Keratinocyte (primary cell): ENCODE measurements at regions not wholly inside any gene's neighbourhood (a gene's known extent, or its start where the extent isn't known, plus 50 kb on each side); places are given as distances from the start of the nearest gene placed in this dataset.

Experiments used
- CTCF ChIP-seq, 3 experiments: IDR thresholded peaks in 1 of 3; conservative IDR thresholded peaks in 1 of 3; optimal IDR thresholded peaks in 1 of 3; 2 replicates in 2 of 3; 3 replicates in 1 of 3; pipeline versions ENCODE3 to v1.5.1; 2011; ENCODE audit warnings: low read length in 3 of 3, mild to moderate bottlenecking in 3 of 3, moderate library complexity in 2 of 3, control low read depth in 1 of 3, inconsistent platforms in 1 of 3; ENCODE audit not compliant: insufficient read depth in 2 of 3; ENCODE audit errors: extremely low read depth in 1 of 3
- EZH2 ChIP-seq: IDR thresholded peaks from one replicate; pipeline ENCODE4 v1.6.1; 2012; ENCODE audit warnings: inconsistent platforms, mild to moderate bottlenecking, low read length, moderate library complexity

GRCh38 chr5:74187757-74188156, 452.8 kb downstream of the ENC1 start:
- no peak for TF ChIP-seq CTCF (optimal IDR thresholded peaks at IDR 0.05 in 1 of 3, IDR thresholded peaks at IDR 0.05 in 1 of 3, conservative IDR thresholded peaks at IDR 0.05 in 1 of 3; ENCODE audit: extremely low read depth in 1 of 3, insufficient read depth in 2 of 3, low read length in 3 of 3)
- TF ChIP-seq EZH2, result no peak
